Muscle layer of duodenum (tissue), 2 donors: ENCODE measurements at regions not wholly inside any gene's neighbourhood (a gene's known extent, or its start where the extent isn't known, plus 50 kb on each side); places are given as distances from the start of the nearest gene placed in this dataset.

Experiments
- H3K27ac ChIP-seq: one replicate; pipeline ENCODE4 v1.7.0; 2013; ENCODE audit warnings: mild to moderate bottlenecking, low read length
- H3K27me3 ChIP-seq: one replicate; pipeline ENCODE4 v1.7.0; 2013; ENCODE audit warnings: low read depth, mild to moderate bottlenecking, control low read depth, low read length
- H3K36me3 ChIP-seq, 2 donors: one replicate each; pipeline ENCODE4 v1.7.0; 2013; ENCODE audit warnings: low read length in 2 of 2, control low read depth in 1 of 2, mild to moderate bottlenecking in 1 of 2; ENCODE audit not compliant: insufficient read depth in 2 of 2, control insufficient read depth in 1 of 2
- H3K4me1 ChIP-seq, 2 donors: one replicate each; pipeline ENCODE4 v1.7.0; 2013; ENCODE audit warnings: low read length in 2 of 2, mild to moderate bottlenecking in 2 of 2, control low read depth in 1 of 2, moderate library complexity in 1 of 2; ENCODE audit not compliant: insufficient read depth in 2 of 2, control insufficient read depth in 1 of 2
- H3K4me3 ChIP-seq, 2 donors: one replicate each; pipeline ENCODE4 v1.7.0; 2013; ENCODE audit warnings: low read length in 2 of 2, low read depth in 1 of 2, mild to moderate bottlenecking in 1 of 2
- H3K9me3 ChIP-seq, 2 donors: one replicate each; pipeline ENCODE4 v1.7.0; 2013; ENCODE audit warnings: low read length in 2 of 2, control low read depth in 1 of 2, mild to moderate bottlenecking in 1 of 2; ENCODE audit not compliant: control insufficient read depth in 1 of 2
- donor health status: healthy.

- H3K9me3 ChIP-seq = peaks cover 0 to 4% of the 10 kb centered on the region in 2 donors
- no peaks in the 10 kb centered on the region for H3K4me1 ChIP-seq
- H3K27me3 ChIP-seq = no peaks in the 10 kb centered on the region
- no peak overlapping the region for H3K27ac ChIP-seq
- no peaks in the 10 kb centered on the region for H3K36me3 ChIP-seq
- H3K4me3 ChIP-seq = no peak overlapping the region
These were observed 548.8 kb upstream of the PKN2 start for GRCh38 chr1:88134983-88135921.

GRCh38 chr1:88139633-88140032 lies 544.4 kb upstream of the PKN2 start:
- Histone ChIP-seq H3K4me1 (no peaks in the 10 kb centered on the region), H3K4me3 (no peak overlapping the region)

GRCh38 chr1:88140325-88140724 lies 543.7 kb upstream of the PKN2 start:
- no peaks in the 10 kb centered on the region for H3K9me3 ChIP-seq
- no peaks in the 10 kb centered on the region for H3K36me3 ChIP-seq
- no peak overlapping the region for H3K27ac ChIP-seq
- H3K4me1 ChIP-seq = no peaks in the 10 kb centered on the region
- no peak overlapping the region for H3K4me3 ChIP-seq
- no peaks in the 10 kb centered on the region for H3K27me3 ChIP-seq

More at GRCh38 chr1:88139633-88140032, 544.4 kb upstream of the PKN2 start:
- H3K27ac ChIP-seq = no peak overlapping the region
- no peaks in the 10 kb centered on the region for H3K9me3 ChIP-seq
- H3K27me3 ChIP-seq = no peaks in the 10 kb centered on the region
- no peaks in the 10 kb centered on the region for H3K36me3 ChIP-seq

- Histone ChIP-seq H3K4me1 (no peaks in the 10 kb centered on the region), H3K27me3 (no peaks in the 10 kb centered on the region), H3K4me3 (no peak overlapping the region), H3K27ac (no peak overlapping the region), H3K9me3 (no peaks in the 10 kb centered on the region), H3K36me3 (no peaks in the 10 kb centered on the region)
These were observed 542.5 kb upstream of the PKN2 start for GRCh38 chr1:88141499-88142074.

- no peak overlapping the region for H3K4me3 ChIP-seq
- H3K36me3 ChIP-seq = no peaks in the 10 kb centered on the region
- H3K27ac ChIP-seq = no peak overlapping the region
- H3K9me3 ChIP-seq = no peaks in the 10 kb centered on the region
- no peaks in the 10 kb centered on the region for H3K4me1 ChIP-seq
- H3K27me3 ChIP-seq = no peaks in the 10 kb centered on the region
These were observed 538.3 kb upstream of the PKN2 start for GRCh38 chr1:88145752-88146151.

- Histone ChIP-seq H3K4me3 (no peak overlapping the region), H3K4me1 (no peaks in the 10 kb centered on the region), H3K36me3 (no peaks in the 10 kb centered on the region), H3K27me3 (no peaks in the 10 kb centered on the region), H3K27ac (no peak overlapping the region), H3K9me3 (no peaks in the 10 kb centered on the region)
These were observed 534.4 kb upstream of the PKN2 start for GRCh38 chr1:88149686-88150085.

GRCh38 chr1:88150330-88150729 lies 533.7 kb upstream of the PKN2 start:
- no peaks in the 10 kb centered on the region for H3K9me3 ChIP-seq
- H3K4me3 ChIP-seq = no peak overlapping the region
- H3K27ac ChIP-seq = no peak overlapping the region
- no peaks in the 10 kb centered on the region for H3K36me3 ChIP-seq
- no peaks in the 10 kb centered on the region for H3K4me1 ChIP-seq
- H3K27me3 ChIP-seq = no peaks in the 10 kb centered on the region

GRCh38 chr1:88163187-88163586 lies 520.9 kb upstream of the PKN2 start:
- Histone ChIP-seq H3K4me3 (no peak overlapping the region), H3K4me1 (peaks cover 0 to under 1% of the 10 kb centered on the region in 2 donors), H3K9me3 (no peaks in the 10 kb centered on the region), H3K36me3 (no peaks in the 10 kb centered on the region), H3K27ac (no peak overlapping the region), H3K27me3 (no peaks in the 10 kb centered on the region)

- no peak overlapping the region for H3K4me3 ChIP-seq
- no peaks in the 10 kb centered on the region for H3K9me3 ChIP-seq
- H3K27ac ChIP-seq = no peak overlapping the region
- H3K27me3 ChIP-seq = no peaks in the 10 kb centered on the region
- H3K4me1 ChIP-seq = peaks cover 0 to 5% of the 10 kb centered on the region in 2 donors
- H3K36me3 ChIP-seq = no peaks in the 10 kb centered on the region
These were observed 515.9 kb upstream of the PKN2 start for GRCh38 chr1:88168126-88168525.

- Histone ChIP-seq H3K4me3 (no peak overlapping the region), H3K27me3 (no peaks in the 10 kb centered on the region), H3K36me3 (no peaks in the 10 kb centered on the region), H3K9me3 (no peaks in the 10 kb centered on the region), H3K27ac (no peak overlapping the region), H3K4me1 (peaks cover 0 to 5% of the 10 kb centered on the region in 2 donors)
These were observed 514.9 kb upstream of the PKN2 start for GRCh38 chr1:88169139-88169538.

GRCh38 chr1:88169939-88170338 lies 514.1 kb upstream of the PKN2 start:
- Histone ChIP-seq H3K4me3 (no peak overlapping the region), H3K27me3 (no peaks in the 10 kb centered on the region), H3K27ac (no peak overlapping the region), H3K4me1 (peaks cover 0 to 5% of the 10 kb centered on the region in 2 donors), H3K9me3 (no peaks in the 10 kb centered on the region), H3K36me3 (no peaks in the 10 kb centered on the region)
